Lower lobe of right lung (tissue), 2 donors: ENCODE measurements at regions not wholly inside any gene's neighbourhood (a gene's known extent, or its start where the extent isn't known, plus 50 kb on each side); places are given as distances from the start of the nearest gene placed in this dataset.

ENCODE experiments used
- ATAC-seq, 2 donors: fragments of 200-7000 bp; cut with Tn5 transposase; one replicate each; pipeline ENCODE4 v1.9.1; 2020 to 2022; ENCODE audit warnings: mild to moderate bottlenecking in 2 of 2, moderate library complexity in 2 of 2
- DNase-seq: peaks from one replicate; pipeline ENCODE4 v3.0.0-alpha.2; 2020
- H3K27ac ChIP-seq: fragments of 200-600 bp; one replicate; pipeline ENCODE4 v1.8.0; 2022
- H3K27me3 ChIP-seq: fragments of 200-600 bp; one replicate; pipeline ENCODE4 v1.8.0; 2022; ENCODE audit warnings: low read depth
- H3K36me3 ChIP-seq: fragments of 200-600 bp; one replicate; pipeline ENCODE4 v1.8.0; 2022; ENCODE audit warnings: mild to moderate bottlenecking
- H3K4me1 ChIP-seq: fragments of 200-600 bp; one replicate; pipeline ENCODE4 v1.8.0; 2022
- H3K4me3 ChIP-seq: fragments of 200-600 bp; one replicate; pipeline ENCODE4 v1.8.0; 2022; ENCODE audit warnings: mild to moderate bottlenecking
- H3K9me3 ChIP-seq: fragments of 200-600 bp; one replicate; pipeline ENCODE4 v1.8.0; 2022
- CTCF ChIP-seq: fragments of 200-600 bp; IDR thresholded peaks from one replicate; pipeline ENCODE4 v1.8.0; 2022; ENCODE audit warnings: antibody characterized with exemption, mild to moderate bottlenecking
- intact Hi-C: fragments of 100-400 bp; cut with DNase I; formaldehyde crosslinking; loops from one replicate; pipeline ENCODE4 v1.11.0; 2022
- donor health status: DM: no; HTN: yes; CAD: no; lungs with severe emphysema.

GRCh38 chr7:81349044-81349443, 420.8 kb downstream of the HGF start:
- Histone ChIP-seq H3K9me3 (no peaks in the 10 kb centered on the region), H3K27me3 (no peaks in the 10 kb centered on the region), H3K4me3 (no peak overlapping the region), H3K27ac (no peak overlapping the region), H3K4me1 (no peaks in the 10 kb centered on the region), H3K36me3 (no peaks in the 10 kb centered on the region)
- no peak for ATAC-seq
- intact Hi-C loops, result no loop called here
- DNase-seq, result no peak
- TF ChIP-seq CTCF, result no peak

GRCh38 chr7:81339946-81340345, 421.1 kb upstream of the SEMA3C start:
- Histone ChIP-seq H3K36me3 (no peaks in the 10 kb centered on the region), H3K9me3 (no peaks in the 10 kb centered on the region), H3K27ac (no peak overlapping the region), H3K4me3 (no peak overlapping the region), H3K4me1 (no peaks in the 10 kb centered on the region), H3K27me3 (no peaks in the 10 kb centered on the region)
- no peak for TF ChIP-seq CTCF
- intact Hi-C loops, result no loop called here
- no peak for DNase-seq
- no peak for ATAC-seq

- no peak overlapping the region for H3K4me3 ChIP-seq
- ATAC-seq, result no peak
- DNase-seq, result no peak
- H3K36me3 ChIP-seq, result no peaks in the 10 kb centered on the region
- no peaks in the 10 kb centered on the region for H3K4me1 ChIP-seq
- H3K9me3 ChIP-seq, result no peaks in the 10 kb centered on the region
- H3K27ac ChIP-seq, result no peak overlapping the region
- no peak for TF ChIP-seq CTCF
- intact Hi-C loops, result no loop called here
- no peaks in the 10 kb centered on the region for H3K27me3 ChIP-seq
These were observed 414.7 kb upstream of the SEMA3C start for GRCh38 chr7:81333536-81333935.

- TF ChIP-seq CTCF, result no peak
- Histone ChIP-seq H3K36me3 (no peaks in the 10 kb centered on the region), H3K9me3 (no peaks in the 10 kb centered on the region), H3K4me1 (no peaks in the 10 kb centered on the region), H3K27me3 (no peaks in the 10 kb centered on the region), H3K27ac (no peak overlapping the region), H3K4me3 (no peak overlapping the region)
- DNase-seq (no peak), ATAC-seq (no peak)
- intact Hi-C loops, result no loop called here
These were observed 414.2 kb upstream of the SEMA3C start for GRCh38 chr7:81333004-81333403.

- H3K36me3 ChIP-seq, result no peaks in the 10 kb centered on the region
- intact Hi-C loops, result no loop called here
- DNase-seq, result no peak
- H3K27ac ChIP-seq, result no peak overlapping the region
- H3K4me3 ChIP-seq, result no peak overlapping the region
- H3K27me3 ChIP-seq, result no peaks in the 10 kb centered on the region
- ATAC-seq, result no peak
- no peaks in the 10 kb centered on the region for H3K9me3 ChIP-seq
- H3K4me1 ChIP-seq, result no peaks in the 10 kb centered on the region
- no peak for TF ChIP-seq CTCF
These were observed 412.5 kb upstream of the SEMA3C start for GRCh38 chr7:81331061-81332018.
